H1 (cell line): ENCODE measurements at regions not wholly inside any gene's neighbourhood (a gene's known extent, or its start where the extent isn't known, plus 50 kb on each side); places are given as distances from the start of the nearest gene placed in this dataset.

Source experiments
- BRCA1 ChIP-seq: IDR thresholded peaks from 2 replicates; pipeline ENCODE4 v1.6.1; 2012; ENCODE audit warnings: low read depth, low read length, improper control_type of control experiment
- POLR2A ChIP-seq, 2 experiments: IDR thresholded peaks; 1 replicate in 1 of 2; 2 replicates in 1 of 2; pipeline ENCODE4 v1.6.1; 2011; ENCODE audit warnings: low read depth in 2 of 2, low read length in 2 of 2, mild to moderate bottlenecking in 2 of 2; ENCODE audit errors: control extremely low read depth in 1 of 2
- RFX5 ChIP-seq: IDR thresholded peaks from 2 replicates; pipeline ENCODE4 v1.6.1; 2011; ENCODE audit warnings: low read depth, low read length, improper control_type of control experiment, borderline replicate concordance
- RXRA ChIP-seq: IDR thresholded peaks from 2 replicates; pipeline ENCODE4 v1.6.1; 2011; ENCODE audit warnings: low read depth, mild to moderate bottlenecking, low read length, moderate library complexity; ENCODE audit not compliant: insufficient read depth

- TF ChIP-seq BRCA1 = no peak
- TF ChIP-seq RFX5 = no peak
- TF ChIP-seq RXRA = no peak
- TF ChIP-seq POLR2A (IDR thresholded peaks at IDR 0.05; ENCODE audit: control extremely low read depth in 1 of 2, low read depth in 2 of 2, low read length in 2 of 2) = no peak
Observed at GRCh38 chr3:30962084-30962483, 67.6 kb upstream of the GADL1 start (continued).
